NCI-H2081 treated with DMSO at 0.1 percent for 48 hours (cell line): ENCODE measurements at regions not wholly inside any gene's neighbourhood (a gene's known extent, or its start where the extent isn't known, plus 50 kb on each side); places are given as distances from the start of the nearest gene placed in this dataset.

ENCODE experiments used
- DNase-seq: peaks from one replicate; lab custom pipeline; 2025; lab: John Stamatoyannopoulos, UW

GRCh38 chr1:56033321-56034037 lies 545.9 kb downstream of the PLPP3 start:
- no peak for DNase-seq

- no peak for DNase-seq
These were observed 547.2 kb downstream of the PLPP3 start for GRCh38 chr1:56032096-56032676.

DNA sequence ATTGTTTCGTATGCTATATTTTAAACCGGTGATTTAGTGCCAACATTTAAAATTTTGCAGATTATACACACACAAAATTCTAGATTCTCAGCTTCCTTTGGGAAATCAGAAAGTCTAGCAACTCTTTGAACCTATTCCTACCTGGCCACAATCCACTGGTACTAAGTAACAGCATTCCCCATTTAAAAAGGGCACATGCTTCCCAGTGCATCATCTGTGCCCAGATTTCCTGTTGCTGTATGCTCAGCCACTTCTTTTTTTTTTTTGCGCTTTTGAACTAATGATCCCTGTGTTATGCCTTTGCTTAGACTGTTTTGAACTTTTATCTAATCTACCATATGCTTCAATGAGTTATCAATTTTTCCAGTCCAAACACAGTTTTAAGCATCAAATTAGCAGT lies 548.4 kb downstream of the PLPP3 start:
- DNase-seq, result no peak

DNA sequence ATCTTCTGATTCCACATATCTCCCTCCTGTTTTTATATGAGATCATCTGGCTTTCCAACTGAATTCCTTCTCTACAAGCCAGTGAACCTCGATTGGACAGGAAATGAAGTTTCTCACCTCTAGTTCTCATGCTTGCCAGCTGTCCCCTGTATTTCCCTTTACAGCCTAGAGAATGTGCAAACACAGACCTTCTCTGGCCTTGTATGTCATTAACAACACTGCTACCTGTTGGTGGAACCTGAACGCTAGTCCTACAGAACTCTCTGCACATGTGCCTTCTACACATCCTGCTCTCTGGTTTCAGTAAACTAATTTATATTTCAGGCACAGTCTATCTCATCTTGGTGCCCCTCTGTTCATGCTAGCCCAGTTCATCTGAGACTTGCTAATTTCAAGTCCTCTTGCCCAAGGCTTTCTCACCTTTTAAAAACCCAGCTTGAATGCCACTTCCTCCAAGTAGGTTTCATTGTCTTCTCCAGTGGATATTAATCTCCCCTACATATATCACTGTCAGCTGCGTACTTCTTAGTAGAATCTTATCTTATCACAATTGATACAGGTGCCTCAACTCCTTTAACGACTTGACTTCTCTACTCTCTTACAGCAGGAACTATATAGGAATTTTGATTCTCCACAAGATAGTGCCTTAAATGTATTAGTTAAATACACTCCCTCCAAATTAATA lies 549.9 kb downstream of the PLPP3 start:
- no peak for DNase-seq

GRCh38 chr1:56028911-56029310 lies 550.5 kb downstream of the PLPP3 start:
- no peak for DNase-seq

DNA sequence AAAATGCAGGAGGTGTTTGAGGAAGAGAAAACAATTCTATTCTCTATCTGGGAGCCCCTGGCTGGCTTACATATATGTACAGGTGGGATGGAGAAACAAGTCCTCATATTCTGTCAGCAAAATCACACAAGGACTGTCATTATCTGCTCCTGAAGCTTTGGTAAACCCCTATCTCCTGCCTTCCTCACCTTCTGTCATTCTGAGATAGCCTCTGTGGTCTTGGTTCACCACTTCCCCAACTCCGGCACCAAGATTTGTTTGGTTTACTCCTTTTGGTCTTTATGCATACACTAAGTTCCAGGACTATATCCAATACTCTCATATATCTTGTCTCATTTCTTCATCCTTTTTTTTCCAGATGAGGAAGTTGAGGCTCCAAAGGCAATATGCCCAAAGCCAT lies 551.1 kb downstream of the PLPP3 start:
- no peak for DNase-seq

GRCh38 chr1:56025942-56026341 lies 553.4 kb downstream of the PLPP3 start:
- no peak for DNase-seq

DNA sequence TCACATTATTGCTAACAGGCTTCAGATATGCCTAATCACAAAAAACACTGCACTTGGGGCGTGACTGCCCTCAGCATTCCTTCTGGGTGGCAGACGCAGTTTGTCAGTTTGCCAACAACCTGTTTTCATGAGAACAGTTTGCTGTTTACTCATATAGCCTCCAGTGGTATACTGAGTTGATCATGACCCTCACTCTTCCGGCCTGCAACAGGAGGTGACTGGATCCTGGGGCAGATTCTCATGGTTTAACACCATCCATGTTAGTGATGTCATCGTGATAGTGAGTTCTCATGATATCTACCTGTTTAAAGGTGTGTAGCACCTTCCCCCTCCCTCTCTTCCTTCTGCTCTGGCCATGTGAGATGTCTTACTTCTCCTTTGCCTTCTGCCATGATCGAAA lies 555.2 kb downstream of the PLPP3 start:
- DNase-seq, result no peak

GRCh38 chr1:56019922-56020321 lies 559.4 kb downstream of the PLPP3 start:
- DNase-seq, result no peak

- DNase-seq, result no peak
These were observed 559.9 kb downstream of the PLPP3 start for GRCh38 chr1:56019472-56019871.

DNA sequence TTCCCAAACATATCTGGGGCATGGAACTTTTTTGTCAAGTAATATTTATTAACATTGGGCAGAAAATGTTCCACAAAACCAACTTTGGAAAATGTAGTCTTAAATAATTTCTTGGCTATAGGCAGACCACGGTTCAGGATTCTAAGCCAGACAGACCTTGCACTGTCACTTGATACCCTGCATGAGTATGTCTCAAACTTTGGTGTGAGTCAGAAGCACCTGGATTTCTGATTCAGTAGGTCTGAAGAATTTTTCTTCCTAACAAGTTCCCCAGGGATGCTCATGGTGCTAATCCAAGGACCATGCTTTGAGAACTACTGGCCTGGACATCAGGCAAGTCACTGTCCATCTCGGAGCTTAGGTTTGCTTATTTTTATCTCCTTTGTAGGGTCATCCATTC lies 562.0 kb downstream of the PLPP3 start:
- no peak for DNase-seq

DNA sequence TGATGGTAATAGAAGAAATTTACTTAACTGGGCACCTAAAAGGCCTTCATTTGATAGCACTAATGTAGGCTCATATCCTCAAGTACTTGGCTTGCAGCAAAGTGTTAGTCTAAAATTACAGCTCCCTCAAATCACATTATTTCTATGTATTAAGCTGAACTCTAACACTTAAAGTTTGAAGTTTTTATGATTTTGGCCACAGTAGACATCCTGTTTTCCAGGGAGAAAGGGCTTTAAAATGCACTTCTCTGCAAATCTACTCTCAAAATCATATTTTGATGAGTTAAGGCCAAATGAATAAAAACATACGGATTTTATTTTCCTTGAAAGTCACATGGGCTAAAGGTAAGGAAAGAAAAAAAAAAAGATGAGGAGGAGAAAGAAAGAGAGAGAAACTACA lies 575.5 kb downstream of the PLPP3 start:
- DNase-seq, result no peak

- DNase-seq, result no peak
These were observed 577.1 kb downstream of the PLPP3 start for GRCh38 chr1:56002231-56002630.

DNA sequence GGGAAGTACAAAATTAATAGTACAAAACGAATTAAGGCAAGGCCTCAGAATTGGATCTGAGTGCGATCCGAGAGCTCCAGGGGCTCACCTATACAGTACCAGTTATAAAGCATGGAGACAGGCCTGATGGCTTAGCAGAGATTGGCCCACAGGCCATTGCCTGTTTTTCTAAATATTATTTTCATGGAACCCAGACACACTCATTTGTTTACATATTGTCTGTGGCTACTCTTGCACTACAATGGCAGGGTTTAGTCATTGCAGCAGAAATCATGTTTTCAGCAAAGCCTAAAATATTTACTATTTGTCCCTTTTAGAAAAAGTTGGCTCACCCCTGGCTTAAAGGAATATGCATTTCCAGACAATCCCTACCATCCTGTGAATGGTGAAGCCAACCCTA lies 578.9 kb downstream of the PLPP3 start:
- no peak for DNase-seq

DNA sequence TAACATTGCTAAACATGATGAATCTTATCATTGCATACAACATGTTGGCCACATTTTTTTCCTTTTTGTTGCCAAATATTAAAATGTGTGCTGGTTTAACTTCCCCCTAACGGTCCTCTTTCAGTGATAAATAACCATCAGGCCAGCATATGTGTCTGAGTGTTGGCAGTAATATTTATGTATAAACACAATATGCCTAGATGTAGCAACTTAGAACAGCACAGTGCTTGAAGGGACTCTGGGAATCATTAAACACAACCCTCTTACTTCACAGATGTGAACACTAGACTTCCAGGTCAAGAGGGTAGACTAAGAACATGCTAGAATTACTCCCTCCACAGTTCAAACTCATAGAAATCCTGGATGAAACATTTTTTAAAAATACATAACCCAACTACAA lies 581.8 kb downstream of the PLPP3 start:
- DNase-seq, result no peak

GRCh38 chr1:55993646-55994318 lies 585.6 kb downstream of the PLPP3 start:
- DNase-seq, result no peak

- DNase-seq, result no peak
These were observed 589.4 kb downstream of the PLPP3 start for GRCh38 chr1:55990007-55990406.

DNA sequence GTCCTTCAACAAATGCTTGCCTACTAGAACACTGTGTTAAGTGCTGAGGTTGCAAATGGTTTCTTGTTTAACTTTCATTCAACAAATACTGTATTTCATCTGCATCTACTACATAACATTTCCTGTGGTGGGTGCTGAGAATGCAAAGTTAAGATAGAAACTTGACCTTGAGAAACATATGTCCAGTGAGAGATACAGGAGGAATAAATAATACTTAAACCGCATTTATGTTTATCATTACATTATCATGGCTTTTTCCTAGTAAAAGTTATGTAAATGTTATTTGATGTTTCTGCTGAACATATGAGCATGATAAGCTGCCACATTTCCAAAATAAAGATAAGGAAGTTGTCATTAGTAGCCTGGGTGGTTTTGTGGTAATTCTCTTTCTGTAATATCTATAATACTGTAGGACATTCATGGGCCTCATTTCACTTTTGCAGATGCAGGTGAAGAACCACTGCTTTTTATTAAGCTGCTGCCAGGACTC lies 590.4 kb downstream of the PLPP3 start:
- no peak for DNase-seq

DNA sequence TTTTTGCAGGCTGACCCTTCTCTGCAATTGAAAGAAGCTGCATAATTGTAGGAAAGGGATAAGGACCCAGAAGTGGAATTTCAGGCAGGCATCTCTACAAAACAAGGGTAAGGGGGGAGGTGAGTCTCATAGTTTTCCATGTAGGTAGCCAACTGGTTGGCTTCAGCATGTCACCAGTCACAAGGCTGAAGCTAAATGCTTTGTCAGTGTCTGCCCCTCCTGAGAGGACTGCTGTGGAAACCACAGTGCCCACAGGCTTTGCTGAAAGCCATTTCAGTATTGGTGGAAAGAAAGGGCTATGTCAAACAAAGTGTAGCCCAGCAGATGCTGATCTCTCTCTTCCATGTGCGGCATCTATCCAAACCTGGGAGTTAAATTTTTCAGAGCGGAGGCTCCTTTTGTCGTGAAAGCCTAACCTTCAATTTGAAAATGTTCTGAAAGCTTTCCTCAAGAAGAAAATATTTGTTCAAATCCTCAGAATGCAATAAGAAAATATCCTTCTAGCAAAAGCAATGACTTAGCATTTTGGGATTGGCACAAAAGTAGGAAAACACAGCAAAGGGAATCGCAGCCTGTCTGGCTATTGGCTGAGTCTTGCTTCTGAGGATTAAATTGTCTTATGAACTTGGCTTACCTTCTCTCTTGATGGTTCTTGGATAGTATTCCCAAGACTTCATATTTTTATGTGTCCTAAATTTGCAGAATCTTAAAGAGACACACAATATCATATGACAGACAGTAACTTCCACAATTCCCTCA lies 591.7 kb downstream of the PLPP3 start:
- no peak for DNase-seq

DNA sequence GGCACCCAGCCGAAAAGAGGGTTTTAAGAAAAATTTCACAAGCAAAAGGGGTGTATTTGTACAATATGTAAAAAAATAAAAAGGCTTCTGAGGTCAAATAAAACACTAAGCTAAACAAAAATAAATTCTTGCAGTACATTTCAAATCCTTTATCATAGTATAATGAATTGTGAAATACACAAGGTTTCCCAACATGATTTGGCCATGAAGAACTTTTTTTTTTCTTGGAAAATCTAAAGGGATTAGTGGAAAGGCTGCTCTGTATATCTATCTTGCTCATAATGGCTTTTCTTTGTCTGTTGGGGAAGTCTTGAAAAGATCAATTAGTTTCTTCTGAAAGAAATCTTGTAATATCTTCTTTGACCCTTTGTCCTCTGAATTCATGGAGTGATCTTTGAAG lies 593.4 kb downstream of the PLPP3 start:
- DNase-seq, result no peak

- DNase-seq, result no peak
These were observed 598.2 kb downstream of the PLPP3 start for GRCh38 chr1:55981010-55981650.

DNA sequence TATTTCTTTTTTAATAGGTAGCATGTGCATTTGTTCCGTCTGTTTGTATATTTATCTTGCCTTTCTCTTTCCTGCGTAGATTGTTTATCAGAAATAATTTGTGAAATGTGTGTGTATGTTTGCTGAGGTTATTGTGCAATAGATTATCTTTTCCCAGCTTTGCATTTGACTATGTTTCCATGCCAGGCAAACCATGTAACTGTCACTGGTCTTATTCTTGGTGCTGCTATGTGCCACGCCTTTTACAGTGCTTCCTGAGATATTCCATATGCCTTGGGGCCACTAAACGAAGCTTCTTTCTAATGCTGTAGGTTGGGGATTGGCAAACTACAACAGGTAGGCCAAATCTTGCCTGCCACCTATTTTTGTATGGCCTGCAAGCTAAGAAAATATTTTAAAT lies 598.8 kb downstream of the PLPP3 start:
- DNase-seq, result no peak
